K562 (cell line): ENCODE measurements at regions not wholly inside any gene's neighbourhood (a gene's known extent, or its start where the extent isn't known, plus 50 kb on each side); places are given as distances from the start of the nearest gene placed in this dataset.

Experiments used
- ATAC-seq: fragments of 200-7000 bp; cut with Tn5 transposase; 3 replicates; pipeline ENCODE4 v1.9.1; 2020; ENCODE audit warnings: moderate library complexity
- BruUV-seq: library from RNA; stranded (reverse); fragments of 400-500 nt; replicated peaks from 2 replicates; lab custom pipeline; 2021; lab: Mats Ljungman, UMichigan
- CTCF ChIA-PET: fragments of 300-600 bp; formaldehyde crosslinking; extraction: SDS; loops from one replicate; lab custom pipeline; 2021; ENCODE audit warnings: low intra/inter-chr PET ratio; lab: Yijun Ruan, JAX
- POLR2A ChIA-PET: fragments of 300-600, 350-650 bp; sonication (Branson Sonifier 250); formaldehyde crosslinking; extraction: SDS; loops from one replicate; lab custom pipeline; 2021; ENCODE audit warnings: antibody characterized with exemption, inconsistent platforms; lab: Yijun Ruan, JAX
- DNase-seq, 4 experiments: peaks; one replicate each; pipeline versions ENCODE4 v3.0.0 to v3.0.0-alpha.2; 2011 to 2018; ENCODE audit warnings: low spot score in 3 of 4, mixed read lengths in 3 of 4; ENCODE audit errors: extremely low read depth in 1 of 4
- FAIRE-seq: peaks from 2 replicates; lab custom pipeline; 2011; peaks lifted over from hg19 to GRCh38; lab: Jason Lieb, UNC
- H2AFZ ChIP-seq: 2 replicates; pipeline ENCODE4 v1.6.0; 2011; ENCODE audit warnings: low read depth, low read length, control low read depth, inconsistent platforms
- H3K27ac ChIP-seq: fragments of 200-600 bp; 3 replicates; pipeline ENCODE4 v1.8.0; 2011; ENCODE audit warnings: low read depth, mild to moderate bottlenecking, control low read depth, inconsistent platforms, low read length, moderate library complexity, mixed read lengths; ENCODE audit errors: extremely low read depth
- H3K27me3 ChIP-seq, 2 experiments: fragments of 300-600 bp in 1 of 2; 2 replicates in 1 of 2; 3 replicates in 1 of 2; pipeline versions ENCODE4 v1.6.0 to v1.8.0; 2011; ENCODE audit warnings: inconsistent platforms in 2 of 2, low read length in 2 of 2, mild to moderate bottlenecking in 1 of 2, mixed read lengths in 1 of 2, moderate library complexity in 1 of 2; ENCODE audit not compliant: control insufficient read depth in 2 of 2, insufficient read depth in 2 of 2
- H3K36me3 ChIP-seq: fragments of 300-600 bp; 3 replicates; pipeline ENCODE4 v1.8.0; 2011; ENCODE audit warnings: mild to moderate bottlenecking, low read length, inconsistent platforms; ENCODE audit not compliant: control insufficient read depth, insufficient read depth
- H3K4me1 ChIP-seq, 2 experiments: fragments of 200-600 bp in 1 of 2; replicated peaks in 1 of 2; 2 replicates in 1 of 2; 3 replicates in 1 of 2; pipeline versions ENCODE4 v1.5.1 to v1.8.0; 2011; ENCODE audit warnings: inconsistent platforms in 2 of 2, low read length in 2 of 2, mild to moderate bottlenecking in 1 of 2, mixed read lengths in 1 of 2, moderate library complexity in 1 of 2; ENCODE audit not compliant: control insufficient read depth in 2 of 2, insufficient read depth in 2 of 2
- H3K4me2 ChIP-seq: 2 replicates; pipeline ENCODE4 v1.6.1; 2011; ENCODE audit warnings: low read length, control low read depth, inconsistent platforms, mixed read lengths; ENCODE audit not compliant: insufficient read depth
- H3K4me3 ChIP-seq: fragments of 200-600 bp; sonication (generic), shearing (Covaris generic); 2 replicates; pipeline ENCODE4 v1.5.1; 2016; ENCODE audit warnings: control low read depth, inconsistent platforms
- H3K79me2 ChIP-seq: fragments of 200-600 bp; 3 replicates; pipeline ENCODE4 v1.8.0; 2011; ENCODE audit warnings: low read length, inconsistent platforms; ENCODE audit not compliant: control insufficient read depth, insufficient read depth
- H3K9ac ChIP-seq, 2 experiments: 2 replicates each; pipeline versions ENCODE4 v1.6.0 to v1.6.1; 2011; ENCODE audit warnings: low read depth in 2 of 2, low read length in 2 of 2, control low read depth in 1 of 2, inconsistent platforms in 1 of 2, mild to moderate bottlenecking in 1 of 2, mixed read lengths in 1 of 2; ENCODE audit not compliant: insufficient read depth in 1 of 2
- H3K9me1 ChIP-seq: one replicate; pipeline ENCODE4 v1.6.0; 2011; ENCODE audit warnings: inconsistent platforms, mild to moderate bottlenecking, low read length, moderate library complexity; ENCODE audit not compliant: control insufficient read depth, insufficient read depth
- H3K9me3 ChIP-seq: replicated peaks from 2 replicates; pipeline ENCODE4 v1.5.1; 2011; ENCODE audit warnings: low read depth, low read length, inconsistent platforms; ENCODE audit not compliant: control insufficient read depth, insufficient read depth
- H4K20me1 ChIP-seq: replicated peaks from 2 replicates; pipeline ENCODE4 v1.6.1; 2011; ENCODE audit warnings: low read length, inconsistent platforms, mixed read lengths; ENCODE audit not compliant: control insufficient read depth, insufficient read depth
- CREB1 ChIP-seq, 2 experiments: sonication (generic) in 1 of 2; formaldehyde crosslinking in 1 of 2; IDR thresholded peaks; 2 replicates each; pipeline versions ENCODE4 v1.6.1 to v1.8.0; 2012 to 2022; ENCODE audit warnings: inconsistent platforms in 1 of 2, mild to moderate bottlenecking in 1 of 2, missing genetic modification reagents in 1 of 2, moderate library complexity in 1 of 2
- DPF2 ChIP-seq: fragments of 450-650 bp; IDR thresholded peaks from 2 replicates; pipeline ENCODE4 v1.6.1; 2016
- E2F1 ChIP-seq: sonication (generic); formaldehyde crosslinking; IDR thresholded peaks from 2 replicates; pipeline ENCODE4 v1.8.1; 2023; ENCODE audit warnings: mild to moderate bottlenecking, missing genetic modification reagents, moderate library complexity
- HDAC3 ChIP-seq: fragments of 450-650 bp; IDR thresholded peaks from 2 replicates; pipeline ENCODE4 v1.6.1; 2018; ENCODE audit warnings: borderline replicate concordance, mild to moderate bottlenecking, moderate library complexity; ENCODE audit not compliant: partially characterized antibody
- KLF10 ChIP-seq: fragments of 250-450 bp; sonication (Bioruptor Pico); IDR thresholded peaks from 2 replicates; pipeline ENCODE4 v1.6.1; 2021; ENCODE audit warnings: matching md5 sums
- SAFB ChIP-seq: fragments of 200-400 bp; formaldehyde crosslinking; IDR thresholded peaks from 2 replicates; pipeline ENCODE4 v1.6.1; 2017; ENCODE audit warnings: low read depth, low read length, borderline replicate concordance
- THAP7 ChIP-seq: fragments of 250-450 bp; sonication (Bioruptor Pico); IDR thresholded peaks from 2 replicates; pipeline ENCODE4 v1.5.0; 2021
- UBTF ChIP-seq, 2 experiments: IDR thresholded peaks; 2 replicates each; pipeline ENCODE4 v1.6.1; 2012; ENCODE audit warnings: improper control_type of control experiment in 2 of 2, low read depth in 2 of 2, low read length in 2 of 2, borderline replicate concordance in 1 of 2
- ZNF165 ChIP-seq: fragments of 250-450 bp; sonication (Bioruptor Pico); IDR thresholded peaks from 2 replicates; pipeline ENCODE4 v1.4.0; 2020; ENCODE audit warnings: borderline replicate concordance
- ZNF512 ChIP-seq: IDR thresholded peaks from 2 replicates; pipeline ENCODE4 v1.6.1; 2016; ENCODE audit warnings: missing genetic modification characterization, missing compliant biosample characterization
- ZNF639 ChIP-seq, 2 experiments: fragments of 200-800 bp in 1 of 2; sonication (Bioruptor generic) in 1 of 2; sonication (generic) in 1 of 2; formaldehyde crosslinking in 1 of 2; IDR thresholded peaks in 1 of 2; conservative IDR thresholded peaks in 1 of 2; 2 replicates each; pipeline versions ENCODE4 v1.5.0 to v1.6.1; 2016 to 2020; ENCODE audit warnings: missing compliant biosample characterization in 1 of 2, missing genetic modification characterization in 1 of 2, missing genetic modification reagents in 1 of 2
- in situ Hi-C: fragments of 300-500 bp; cut with MboI; formaldehyde crosslinking; loops from 4 replicates; pipeline ENCODE4 v1.15.0; 2018; ENCODE audit warnings: inconsistent platforms, mixed read lengths
- intact Hi-C: fragments of 100-400 bp; cut with micrococcal nuclease; formaldehyde crosslinking; loops from 2 replicates; pipeline ENCODE4 v1.14.2; 2022

- no peak overlapping the region for H3K4me3 ChIP-seq
- no peak for FAIRE-seq
- ATAC-seq = no peak
- H3K79me2 ChIP-seq = no peaks in the 10 kb centered on the region
- no peak overlapping the region for H2AFZ ChIP-seq
- H3K27ac ChIP-seq = no peak overlapping the region
- no peak for TF ChIP-seq SAFB
- TF ChIP-seq E2F1 = no peak
- no peak for TF ChIP-seq UBTF (IDR thresholded peaks at IDR 0.05; ENCODE audit: borderline replicate concordance in 1 of 2, low read depth in 2 of 2, low read length in 2 of 2)
- TF ChIP-seq THAP7 (CRISPR knock-in tag) = no peak
- TF ChIP-seq ZNF165 (CRISPR knock-in tag) = no peak
- no peak for TF ChIP-seq HDAC3
- no peak for TF ChIP-seq KLF10 (CRISPR knock-in tag)
- no peak for TF ChIP-seq ZNF512 (tag)
- no peak for TF ChIP-seq DPF2
- no peak for TF ChIP-seq CREB1 (IDR thresholded peaks at IDR 0.05)
- no peak for TF ChIP-seq CREB1 (CRISPR knock-in tag; IDR thresholded peaks at IDR 0.05)
- TF ChIP-seq ZNF639 (CRISPR knock-in tag; conservative IDR thresholded peaks at IDR 0.05 in 1 of 2, IDR thresholded peaks at IDR 0.05 in 1 of 2) = no peak
- H3K27me3 ChIP-seq = no peaks in the 10 kb centered on the region
- in situ Hi-C loops = no loop called here
- ChIA-PET POLR2A (no interaction called here), CTCF (no interaction called here)
- no peak overlapping the region for H3K9ac ChIP-seq
- H3K4me2 ChIP-seq = no peak overlapping the region
- H3K36me3 ChIP-seq = no peaks in the 10 kb centered on the region
- H3K9me1 ChIP-seq = no peaks in the 10 kb centered on the region
- no peaks in the 10 kb centered on the region for H3K4me1 ChIP-seq
- intact Hi-C loops = loop anchor here (10.0 kb wide), 1 partner anchor 168 kb away; no protein-coding TSS in a partner anchor
- H3K9me3 ChIP-seq = 0 out of 2 replicates have a peak, but pooled peaks cover 2% of the 10 kb centered on the region
- no peaks in the 10 kb centered on the region for H4K20me1 ChIP-seq
- no TSS peak for BruUV-seq
- DNase-seq = no peak
Measured at GRCh38 chr5:57896576-57896975, 414.0 kb upstream of the ACTBL2 start.
